GM19240 (cell line): ENCODE measurements at regions not wholly inside any gene's neighbourhood (a gene's known extent, or its start where the extent isn't known, plus 50 kb on each side); places are given as distances from the start of the nearest gene placed in this dataset.

Experiments used
- DNase-seq: peaks from one replicate; pipeline ENCODE4 v3.0.0; 2011; ENCODE audit warnings: low spot score; ENCODE audit not compliant: insufficient read length

DNA sequence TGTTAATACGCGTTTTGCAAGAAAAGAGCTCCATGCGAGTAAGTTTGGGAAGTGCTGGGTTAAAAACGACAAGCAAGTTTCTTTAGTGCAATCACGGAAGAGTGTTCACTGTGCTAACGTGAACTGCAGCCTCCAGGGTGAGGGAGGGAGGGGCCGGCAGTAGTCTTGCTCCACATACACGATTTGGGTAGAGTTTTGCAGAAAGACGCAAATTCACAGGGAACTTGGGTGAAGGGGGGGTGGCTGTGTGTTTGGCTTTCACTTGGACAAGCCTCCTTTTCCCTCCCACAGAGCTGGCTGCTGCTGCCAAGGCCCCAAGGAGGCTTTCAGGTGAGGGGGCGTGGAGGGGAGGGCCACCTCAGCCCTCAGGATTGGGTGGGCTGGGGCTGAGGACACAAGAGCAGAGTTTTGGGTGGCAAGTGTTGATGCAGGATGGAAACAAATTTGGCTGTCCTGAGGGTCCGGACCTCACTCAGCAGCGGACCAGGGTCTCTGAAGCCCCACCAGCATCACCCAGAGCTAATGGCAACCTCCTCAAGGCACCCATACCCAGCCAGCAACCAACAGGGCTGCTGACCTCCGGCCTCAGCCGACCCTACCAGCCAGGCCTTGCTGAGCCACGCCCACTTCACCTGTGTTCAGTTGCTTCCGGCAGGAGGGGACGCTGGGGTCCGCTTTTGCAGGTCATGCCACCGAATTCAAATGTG lies 204.5 kb downstream of the ERMARD start:
- DNase-seq, result no peak

DNA sequence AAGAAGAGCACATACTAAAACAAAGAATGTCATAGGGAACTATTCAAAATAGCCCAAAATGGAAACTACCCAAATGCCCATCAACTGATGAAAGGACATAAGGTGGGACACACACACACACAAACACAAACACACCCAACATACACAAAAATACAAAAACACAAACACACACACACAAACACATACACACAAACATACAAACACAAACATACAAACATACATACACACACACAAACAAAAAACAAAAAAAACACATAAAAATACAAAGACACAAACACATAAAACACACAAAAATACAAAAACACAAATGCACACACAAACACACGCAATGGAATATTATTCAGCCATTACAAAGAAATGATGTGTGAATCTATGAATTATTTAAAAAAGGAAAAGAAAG lies 203.6 kb downstream of the ERMARD start:
- no peak for DNase-seq

DNA sequence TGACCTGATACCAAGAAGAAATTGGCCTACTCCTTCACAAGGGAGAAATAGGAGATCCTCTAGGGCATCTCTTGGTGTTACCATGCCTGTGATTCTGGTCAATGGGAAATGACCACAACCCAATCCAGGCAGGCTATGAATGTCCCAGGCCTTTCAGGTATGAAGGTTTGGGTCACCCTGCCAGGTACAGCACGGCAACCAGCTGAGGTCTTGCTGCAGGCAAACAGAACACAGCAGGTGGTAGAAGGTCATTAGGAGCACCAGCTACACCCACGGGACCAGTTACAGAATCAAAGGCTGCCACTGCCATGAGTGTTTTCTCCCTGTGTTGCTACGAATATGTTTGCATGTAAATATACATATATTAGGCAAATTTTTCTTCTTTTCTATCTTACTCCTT lies 202.3 kb downstream of the ERMARD start:
- DNase-seq, result no peak

DNA sequence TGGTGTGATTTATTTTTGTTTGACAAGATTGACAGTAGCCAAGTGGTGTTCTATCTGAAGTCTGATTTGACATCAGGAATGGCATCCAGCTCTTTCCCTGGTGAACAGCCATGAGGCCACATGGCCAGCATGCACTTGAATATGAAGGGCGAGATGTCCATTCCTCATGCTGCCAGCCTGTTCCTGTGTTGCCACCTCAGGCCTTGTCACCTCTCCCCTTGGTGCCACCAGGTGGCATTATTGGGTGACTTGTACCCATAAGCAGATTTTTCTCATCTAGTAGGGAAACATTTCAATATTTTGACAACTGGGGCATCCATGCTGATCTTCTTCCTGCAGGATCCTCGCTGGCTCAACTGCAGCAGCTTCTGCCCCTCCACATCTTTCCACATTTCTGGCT lies 199.1 kb downstream of the ERMARD start:
- DNase-seq, result no peak

DNA sequence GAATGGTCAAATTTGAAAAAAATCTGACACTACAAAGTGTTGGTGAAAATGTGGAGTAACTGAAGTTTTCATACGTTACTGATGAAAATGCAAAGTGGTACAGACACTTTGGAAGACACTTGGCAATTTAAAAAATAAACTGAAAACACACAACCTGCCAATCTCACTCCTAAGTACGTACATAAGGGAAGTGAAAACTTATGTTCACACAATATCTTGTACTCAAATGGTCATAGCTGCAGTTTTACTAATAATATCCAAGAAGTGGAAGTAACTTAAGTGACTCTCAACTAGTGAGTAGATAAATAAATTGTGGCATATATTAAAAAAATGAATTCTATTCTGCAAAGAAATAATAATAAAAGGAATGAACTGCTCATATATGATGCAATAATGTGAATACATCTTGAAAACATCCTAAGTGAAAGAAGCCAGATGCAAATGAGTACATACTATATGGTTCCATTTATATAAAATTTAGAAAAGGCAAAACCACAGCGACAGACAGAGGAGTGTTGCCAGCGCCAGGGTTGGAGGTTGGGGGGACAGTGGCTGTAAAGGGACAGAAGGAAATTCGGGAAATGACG lies 198.2 kb downstream of the ERMARD start:
- DNase-seq, result no peak

DNA sequence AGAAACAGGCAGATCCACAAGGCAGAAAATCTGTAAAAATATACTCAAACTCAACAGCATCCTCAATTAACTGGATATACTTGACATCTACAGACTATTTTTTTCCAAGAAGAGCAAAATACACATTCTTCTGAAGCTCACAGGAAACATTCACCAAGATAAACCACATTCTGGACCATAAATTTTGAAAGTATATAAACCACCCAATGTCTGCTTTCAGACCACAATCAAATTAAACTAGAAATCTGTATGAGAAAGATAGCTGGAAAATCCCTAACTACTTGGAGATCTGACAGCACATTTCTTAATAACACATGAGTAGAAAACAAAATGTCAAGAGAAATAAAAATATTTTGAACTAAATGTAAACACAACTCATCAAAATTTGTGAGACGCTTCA lies 195.5 kb downstream of the ERMARD start:
- DNase-seq, result no peak

DNA sequence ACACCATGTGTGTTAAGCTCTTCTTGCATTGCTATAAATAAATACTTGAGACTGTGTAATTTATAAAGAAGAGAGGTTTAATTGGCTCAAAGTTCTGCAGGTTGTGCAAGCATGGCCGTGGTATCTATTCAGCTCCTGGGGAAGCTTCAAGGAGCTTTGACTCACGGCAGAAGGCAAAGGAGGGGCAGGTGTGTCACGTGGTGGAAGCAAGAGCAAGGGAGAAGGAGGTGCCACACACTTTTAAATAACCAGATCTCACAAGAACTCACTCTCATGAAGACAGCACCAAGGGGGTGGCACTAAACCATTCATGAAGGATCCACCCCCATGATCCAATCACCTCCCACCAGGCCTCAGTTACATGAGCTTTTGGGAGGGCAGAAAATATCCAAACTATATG lies 193.7 kb downstream of the ERMARD start:
- no peak for DNase-seq

DNA sequence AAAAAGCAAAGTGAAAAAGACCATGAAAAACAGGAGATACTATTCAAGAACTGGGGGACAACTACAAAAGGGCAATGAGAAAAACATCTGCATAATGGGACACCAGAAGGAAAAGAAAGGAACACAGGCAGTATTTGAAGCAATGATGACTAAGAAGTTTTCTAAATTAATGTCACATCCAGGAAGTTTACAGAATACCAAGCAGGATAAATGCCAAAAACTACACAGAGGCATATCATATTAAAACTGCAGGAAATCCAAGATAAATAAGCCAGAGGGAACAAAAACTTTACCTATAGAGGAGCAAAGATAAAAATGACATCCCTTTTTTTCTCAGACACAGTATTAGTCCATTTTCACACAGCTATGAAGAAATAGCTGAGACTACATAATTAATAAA lies 193.0 kb downstream of the ERMARD start:
- no peak for DNase-seq

DNA sequence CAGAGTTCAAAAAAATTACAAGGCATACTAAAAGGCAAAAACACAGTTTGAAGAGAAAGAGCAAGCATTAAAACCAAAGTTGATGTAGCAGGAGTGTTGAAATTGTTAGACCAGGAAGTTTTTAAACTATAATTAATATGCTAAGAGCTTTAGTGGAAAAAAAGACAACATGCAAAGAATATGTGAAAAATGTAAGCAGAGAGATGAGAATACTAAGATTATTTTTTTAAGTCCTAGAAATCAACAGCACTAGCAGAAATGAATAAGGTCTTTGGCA lies 192.6 kb downstream of the ERMARD start:
- DNase-seq, result no peak

DNA sequence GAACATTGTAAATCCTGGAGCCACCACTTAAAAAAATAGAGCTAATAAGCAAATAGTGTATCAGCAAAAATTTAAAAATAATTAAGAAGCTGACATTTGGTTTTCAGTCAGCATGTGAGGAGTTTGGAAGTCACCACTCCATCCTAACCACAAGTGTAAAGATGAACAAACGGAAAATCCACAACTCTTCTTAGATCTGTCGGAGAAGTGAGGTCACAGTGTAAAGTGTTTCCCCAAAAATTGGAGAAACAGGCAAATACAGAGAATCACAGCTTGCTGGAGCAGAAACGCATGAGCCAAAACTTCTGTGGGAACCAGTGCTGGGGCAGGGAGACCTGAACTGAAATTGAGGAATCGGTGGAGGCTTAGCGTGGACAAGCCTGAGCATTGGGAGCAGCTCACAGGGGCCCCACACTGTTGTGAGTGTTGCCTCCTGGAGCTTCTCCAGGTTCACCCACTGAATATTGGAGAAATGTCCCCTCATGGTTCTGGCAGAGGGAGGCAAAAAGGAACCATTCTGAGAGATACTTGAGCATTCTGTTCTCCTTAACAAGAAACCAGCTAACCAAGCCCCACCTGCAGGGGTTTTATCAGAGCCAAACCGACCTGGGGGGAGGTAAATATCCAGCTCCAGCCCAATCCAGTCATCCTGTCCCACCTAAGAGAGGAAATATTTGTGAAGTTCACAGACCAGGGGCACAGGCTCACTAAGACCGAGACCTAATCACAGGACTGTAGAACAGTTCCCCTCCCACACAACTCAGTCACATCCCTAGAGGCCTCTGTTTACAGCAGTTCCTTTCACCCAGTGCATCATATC lies 192.0 kb downstream of the ERMARD start:
- DNase-seq, result no peak

DNA sequence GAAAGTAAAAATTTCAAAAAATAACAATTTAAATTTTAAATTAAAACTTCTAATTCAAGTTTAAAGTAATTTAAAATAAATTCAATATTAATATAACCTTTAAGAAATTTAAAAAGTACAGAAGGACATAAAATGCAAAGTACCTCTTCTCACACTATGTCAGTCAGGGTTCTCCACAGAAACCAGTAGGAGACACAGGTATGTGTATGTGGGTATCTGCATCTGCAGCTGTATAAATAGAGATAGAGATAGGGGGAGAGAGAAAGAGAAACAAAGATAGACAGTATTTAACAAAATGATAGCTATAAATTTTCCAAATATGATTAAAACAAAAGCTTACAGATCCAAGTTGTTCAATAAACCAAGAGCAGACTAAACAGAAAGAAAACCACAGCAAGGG lies 190.8 kb downstream of the ERMARD start:
- DNase-seq, result no peak

DNA sequence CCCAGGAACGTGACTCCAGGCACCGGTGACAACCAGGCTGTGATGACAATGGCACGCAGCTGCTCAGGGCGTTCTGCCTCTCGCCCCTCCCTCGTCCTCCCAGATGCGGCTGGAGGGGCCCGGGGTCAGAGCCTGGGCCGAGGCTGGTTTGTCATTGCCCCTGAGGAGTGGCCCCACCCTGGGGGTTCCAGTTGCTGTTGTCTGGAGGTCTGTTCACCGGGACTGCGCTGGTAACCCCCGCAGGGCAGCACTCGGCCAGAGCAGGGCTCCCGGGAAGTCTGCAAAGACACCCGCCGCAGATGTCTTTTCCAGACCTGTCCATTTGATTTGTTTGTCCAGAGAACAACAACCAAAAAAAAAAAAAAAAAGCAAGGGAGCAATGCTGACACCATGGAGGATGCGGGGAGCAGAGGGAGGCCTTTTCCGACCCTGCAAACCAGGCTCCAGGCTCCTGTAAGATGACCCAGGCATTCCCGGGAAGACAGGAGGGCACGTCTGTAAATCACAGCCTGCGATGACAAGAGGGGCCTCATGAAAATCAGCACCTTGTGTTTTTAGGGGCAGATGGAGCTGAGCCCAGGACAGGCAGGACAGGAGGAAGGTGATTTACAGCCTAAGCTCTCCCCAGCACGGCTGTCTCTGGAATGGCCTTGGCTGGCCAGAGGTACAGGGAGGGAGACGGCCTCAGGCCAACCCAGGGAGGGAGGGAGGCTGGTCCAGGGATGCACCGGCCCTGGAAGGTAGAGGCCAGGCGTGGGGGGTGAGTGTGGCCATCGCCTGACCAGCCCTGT lies 189.3 kb downstream of the ERMARD start:
- DNase-seq, result no peak

DNA sequence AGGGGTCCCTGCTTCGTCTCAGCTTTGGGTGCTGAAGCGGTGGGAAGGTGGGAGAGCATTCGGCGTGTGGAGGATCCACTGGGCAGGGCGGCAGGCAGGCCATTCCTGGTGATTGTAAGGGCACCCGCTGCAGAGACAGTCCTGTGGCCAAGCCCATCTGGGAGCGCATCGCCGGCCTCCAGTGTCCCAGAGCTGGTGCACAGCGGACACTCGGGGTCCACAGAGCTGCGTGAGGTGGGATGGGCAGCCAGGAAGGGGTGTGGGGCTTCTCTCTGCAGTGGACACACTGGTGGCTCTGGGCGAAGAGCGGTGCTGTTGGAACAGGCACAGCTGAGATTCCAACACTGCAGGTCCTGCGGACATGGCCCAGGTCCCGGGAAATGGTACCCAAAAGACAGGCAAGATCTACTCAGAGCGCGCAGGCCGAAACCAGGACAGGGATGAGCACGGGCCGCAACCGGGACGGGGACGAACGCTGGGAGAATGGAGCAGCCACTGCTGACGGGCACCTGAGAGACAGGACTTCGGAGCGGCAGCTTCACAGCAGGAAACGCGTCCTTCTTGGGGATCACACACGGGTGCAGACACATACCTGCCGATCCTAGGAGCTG lies 188.2 kb downstream of the ERMARD start:
- no peak for DNase-seq

DNA sequence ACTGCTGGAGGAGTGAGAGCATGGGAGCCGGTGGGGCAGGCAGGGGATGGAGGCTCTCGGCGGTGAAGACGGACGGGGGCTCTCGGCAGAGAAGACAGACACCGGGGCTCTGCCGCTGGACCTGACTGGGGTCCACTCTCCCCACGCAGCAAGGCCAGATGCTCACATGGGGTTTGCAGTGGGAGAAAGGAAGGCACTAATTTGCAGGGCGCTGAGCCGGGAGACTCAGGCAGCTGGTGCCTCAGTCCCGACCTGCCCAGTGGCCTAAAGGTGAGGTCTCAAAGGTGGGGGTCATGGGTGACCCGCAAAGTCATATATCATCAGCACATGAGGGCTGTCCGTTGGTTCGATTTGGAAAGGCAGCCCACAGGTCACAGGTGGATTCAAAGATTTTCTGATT lies 187.3 kb downstream of the ERMARD start:
- DNase-seq, result no peak

DNA sequence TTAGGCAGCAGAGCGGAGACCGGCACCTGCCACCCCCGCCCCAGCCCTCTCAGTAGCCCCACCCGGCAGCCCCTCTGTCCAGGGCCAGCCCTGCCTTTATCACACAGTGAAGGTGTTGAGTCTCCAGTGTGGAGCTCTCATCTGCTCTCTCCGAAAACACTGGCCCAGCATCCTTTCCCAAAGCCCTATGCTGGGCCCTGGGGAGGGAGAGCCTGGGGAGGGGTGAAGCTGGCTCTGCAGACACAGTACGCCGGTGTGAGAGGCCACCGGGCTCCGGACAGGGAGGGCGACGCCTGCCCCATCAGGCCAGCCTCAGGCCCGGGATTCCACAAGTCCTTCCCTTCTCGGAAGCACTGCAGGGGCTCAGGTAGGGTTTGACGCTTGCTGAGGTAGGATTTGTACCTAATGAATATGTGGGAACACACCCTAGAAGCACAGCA lies 186.9 kb downstream of the ERMARD start:
- no peak for DNase-seq

DNA sequence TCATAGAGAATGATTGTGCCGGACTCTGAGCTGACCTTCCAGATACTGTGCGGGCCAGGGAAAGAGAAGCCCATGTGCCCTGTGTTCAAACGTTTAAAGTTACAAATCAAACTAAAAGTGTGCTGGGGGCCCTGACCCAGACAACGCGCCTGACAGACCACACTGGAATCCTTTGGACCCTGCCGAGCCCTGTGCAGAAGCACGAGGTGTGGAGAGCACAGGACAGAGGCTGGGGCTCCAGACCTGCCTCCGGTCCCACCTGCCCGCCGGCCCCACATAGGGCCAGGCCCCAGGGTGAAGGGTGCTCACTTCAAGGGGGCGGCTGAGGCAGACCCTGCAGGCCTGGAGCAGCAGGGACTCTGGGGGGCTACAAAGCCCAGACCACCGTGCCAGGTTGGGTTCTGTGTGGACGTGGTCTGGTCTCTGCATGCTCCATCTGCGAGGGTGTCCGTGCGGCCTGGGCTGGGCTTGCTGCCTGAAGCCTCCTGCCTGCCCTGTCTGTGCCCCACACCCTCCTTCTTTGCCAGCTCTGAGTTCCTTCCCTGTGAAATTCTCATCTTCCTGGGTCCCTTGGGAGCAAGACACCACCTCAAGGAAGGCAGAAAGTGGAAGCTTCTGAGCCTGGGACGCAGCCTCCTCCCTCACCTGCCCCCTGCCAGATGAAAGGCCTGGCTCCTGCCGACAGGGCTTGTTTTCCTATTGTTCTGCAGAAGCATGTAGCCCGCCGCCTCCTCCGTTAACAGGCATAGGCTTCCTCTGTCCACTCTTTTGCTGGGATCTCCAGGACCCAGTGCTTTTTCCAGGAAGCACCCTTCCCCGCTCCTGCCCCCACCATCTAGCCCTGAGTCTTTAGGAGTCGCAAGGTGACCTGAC lies 186.2 kb downstream of the ERMARD start:
- DNase-seq, result no peak

DNA sequence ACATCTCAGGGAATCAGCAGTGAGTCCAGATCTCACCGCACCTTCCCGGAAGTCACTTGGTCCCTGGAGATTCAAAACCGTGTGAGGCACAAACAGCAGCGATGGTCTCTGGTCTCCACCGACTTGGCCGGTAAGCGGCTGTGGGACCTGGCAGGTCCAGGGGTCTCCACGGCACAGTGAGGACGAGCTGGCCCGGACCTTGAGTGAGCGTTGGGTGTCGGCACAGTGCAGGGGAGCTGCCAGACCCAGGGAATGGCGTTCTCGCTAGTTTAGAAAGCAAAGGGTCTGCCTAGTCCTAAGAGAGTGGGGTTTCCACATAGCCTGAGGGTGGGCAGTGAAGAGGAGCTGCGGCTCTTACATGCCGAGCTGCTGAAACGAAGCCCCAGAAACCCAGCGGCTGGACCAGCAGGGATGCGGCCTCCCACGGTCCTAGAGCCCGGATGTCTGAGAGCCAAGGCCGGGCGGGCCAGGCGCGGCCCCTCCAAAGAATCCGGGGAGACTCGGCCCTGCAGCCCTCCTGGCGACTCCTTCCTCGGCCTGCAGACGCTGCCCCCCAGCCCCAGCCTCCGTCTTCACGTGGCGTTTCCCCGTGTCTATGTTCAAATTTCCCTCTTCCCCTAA lies 185.0 kb downstream of the ERMARD start:
- no peak for DNase-seq

DNA sequence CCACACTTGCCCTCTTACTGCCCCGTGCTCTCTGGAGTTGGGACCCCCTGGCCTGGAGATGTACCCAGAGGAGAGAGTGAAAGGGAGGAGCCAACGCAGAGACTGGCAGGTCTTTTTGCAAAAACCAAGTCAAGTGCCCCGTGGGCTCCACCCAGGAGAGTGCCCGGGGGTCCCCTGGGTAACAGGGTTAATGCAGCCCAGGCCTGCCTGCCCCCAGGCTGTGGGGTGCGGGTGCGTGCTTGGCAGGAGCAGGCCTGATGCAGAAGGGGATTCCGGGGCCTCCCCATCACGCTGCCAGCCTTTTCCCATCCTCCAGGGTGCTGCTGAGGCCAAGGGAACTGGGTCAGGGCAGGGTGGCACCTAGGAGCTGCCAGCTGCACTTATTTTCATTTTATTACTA lies 184.4 kb downstream of the ERMARD start:
- DNase-seq, result no peak

DNA sequence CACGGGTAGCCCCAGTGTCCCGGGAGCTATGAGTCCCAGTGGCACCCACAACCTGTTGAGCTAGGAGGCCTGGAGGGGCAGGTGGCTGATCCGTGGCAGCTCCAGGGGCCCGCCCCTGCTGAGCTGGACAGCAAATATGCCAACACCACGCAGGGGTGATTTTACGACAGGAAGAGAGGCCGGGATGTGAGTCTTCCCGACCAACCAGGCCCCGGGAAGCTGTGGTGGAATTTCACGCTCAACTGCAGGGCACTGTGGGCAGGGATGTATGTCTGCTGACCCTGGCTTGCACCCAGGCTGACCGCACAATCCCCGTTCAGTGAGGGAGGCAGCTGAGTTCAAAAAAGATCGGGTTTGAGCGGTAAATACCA lies 183.9 kb downstream of the ERMARD start:
- DNase-seq, result no peak

DNA sequence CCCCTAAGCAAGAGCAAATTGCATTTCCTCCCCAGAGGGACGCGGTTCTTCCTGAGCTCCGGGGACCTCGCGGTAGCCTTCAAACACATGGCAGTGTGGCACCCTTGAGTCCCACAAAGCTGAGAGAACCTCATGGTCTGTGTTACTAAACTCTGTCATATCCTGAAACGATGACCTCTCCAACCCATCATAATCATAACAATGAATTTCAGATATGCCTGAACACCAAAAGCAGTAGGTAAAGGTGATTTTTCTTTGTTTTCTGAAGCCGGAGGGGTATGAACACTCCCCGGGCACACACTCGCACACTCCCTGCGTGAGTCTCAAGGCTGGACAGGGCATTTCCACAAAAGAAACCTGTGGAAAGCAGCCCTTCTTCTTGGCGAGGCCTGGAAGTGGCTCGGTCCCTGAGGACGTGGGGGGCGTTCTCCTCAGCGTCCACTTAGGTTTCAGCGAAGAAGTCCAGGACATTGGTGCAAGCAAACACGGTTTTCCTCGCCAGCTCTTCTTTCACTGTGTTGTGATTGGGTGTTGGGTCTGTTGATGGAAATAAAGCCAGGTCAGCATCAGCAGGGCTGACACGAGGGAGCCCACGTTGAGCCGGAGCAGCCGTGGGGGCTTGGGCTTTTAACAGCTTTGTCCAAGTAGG lies 183.4 kb downstream of the ERMARD start:
- DNase-seq, result no peak
